HEK293T (cell line): ENCODE measurements at regions not wholly inside any gene's neighbourhood (a gene's known extent, or its start where the extent isn't known, plus 50 kb on each side); places are given as distances from the start of the nearest gene placed in this dataset.

Experiments
- ARNT ChIP-seq: fragments of 450-650 bp; IDR thresholded peaks from 2 replicates; pipeline ENCODE4 v1.6.1; 2017; ENCODE audit warnings: mild to moderate bottlenecking
- FOXA1 ChIP-seq: fragments of 450-650 bp; IDR thresholded peaks from 2 replicates; pipeline ENCODE4 v1.6.1; 2016; ENCODE audit warnings: mild to moderate bottlenecking
- FOXK2 ChIP-seq: fragments of 450-650 bp; IDR thresholded peaks from 2 replicates; pipeline ENCODE4 v1.6.1; 2016; ENCODE audit warnings: mild to moderate bottlenecking
- FOXM1 ChIP-seq: fragments of 450-650 bp; IDR thresholded peaks from 2 replicates; pipeline ENCODE4 v1.6.1; 2017; ENCODE audit warnings: mild to moderate bottlenecking, borderline replicate concordance
- HDGF ChIP-seq: fragments of 450-650 bp; IDR thresholded peaks from 2 replicates; pipeline ENCODE4 v1.6.1; 2017; ENCODE audit warnings: antibody characterized with exemption, borderline replicate concordance
- SP1 ChIP-seq: fragments of 450-650 bp; IDR thresholded peaks from 2 replicates; pipeline ENCODE4 v1.6.1; 2017
- SUZ12 ChIP-seq: fragments of 450-650 bp; IDR thresholded peaks from 2 replicates; pipeline ENCODE4 v1.6.1; 2016; ENCODE audit warnings: mild to moderate bottlenecking
- TARDBP ChIP-seq: fragments of 450-650 bp; IDR thresholded peaks from 2 replicates; pipeline ENCODE4 v1.6.1; 2016

- TF ChIP-seq HDGF = no peak
- TF ChIP-seq SUZ12 = no peak
- no peak for TF ChIP-seq FOXA1
- no peak for TF ChIP-seq ARNT
- no peak for TF ChIP-seq SP1
- TF ChIP-seq FOXM1 = no peak
- TF ChIP-seq TARDBP = no peak
- no peak for TF ChIP-seq FOXK2
Observed at GRCh38 chr20:52404671-52405070, 213.1 kb upstream of the ZFP64 start.
